ENCODE measurements at regions not wholly inside any gene's neighbourhood (a gene's known extent, or its start where the extent isn't known, plus 50 kb on each side); places are given as distances from the start of the nearest gene placed in this dataset.

GRCh38 chr1:219310181-219310728, 136.6 kb downstream of the LYPLAL1 start:
- POLR2A ChIA-PET (ENCODE audit: unreplicated experiment) = interaction anchor here (0.6 kb wide), 1 partner anchor 8 kb away, joined by 5 read pairs; no protein-coding TSS in a partner anchor
- H3K27me3 ChIP-seq (ENCODE audit: low read length) = no peaks in the 10 kb centered on the region
- no peak overlapping the region for H3K4me2 ChIP-seq (ENCODE audit: low read length)
- ATAC-seq (no peak), DNase-seq (peak; percentile 22)
- H3F3A ChIP-seq (ENCODE audit: low read length, unreplicated experiment) = no peaks in the 10 kb centered on the region
- peaks cover 2% of the 10 kb centered on the region; the same call in 1 of the 2 replicates for H3K9me3 ChIP-seq (ENCODE audit: low read length)
- no peak overlapping the region for H3K27ac ChIP-seq (ENCODE audit: low read length)
- H2AFZ ChIP-seq (ENCODE audit: low read length) = no peak overlapping the region
- no peak overlapping the region for H3K9ac ChIP-seq (ENCODE audit: low read length)
- CTCF ChIA-PET = no interaction called here
- H3K79me2 ChIP-seq (ENCODE audit: low read length) = no peaks in the 10 kb centered on the region
- no peak overlapping the region for H3K4me3 ChIP-seq (ENCODE audit: low read length)
- no peak for TF ChIP-seq CTCF (conservative IDR thresholded peaks at IDR 0.05; ENCODE audit: low read depth, low read length)
- no peak for TF ChIP-seq EZH2 (IDR thresholded peaks at IDR 0.05; ENCODE audit: low read length, unreplicated experiment)
- TF ChIP-seq EZH2phosphoT487 (IDR thresholded peaks at IDR 0.05; ENCODE audit: borderline replicate concordance, low read length) = no peak
- intact Hi-C loops (cut with micrococcal nuclease) = loop anchor here (10.0 kb wide), 1 partner anchor 245 kb away; no protein-coding TSS in a partner anchor
- H4K20me1 ChIP-seq (ENCODE audit: low read length) = no peaks in the 10 kb centered on the region
- H3K4me1 ChIP-seq (ENCODE audit: insufficient read depth, low read length) = peaks cover 27% of the 10 kb centered on the region
- H3K9me2 ChIP-seq (replicated peaks; ENCODE audit: low read length) = no peaks in the 10 kb centered on the region
- no TSS peak for BruUV-seq (replicated peaks)
- H3K36me3 ChIP-seq (ENCODE audit: low read depth, low read length) = no peaks in the 10 kb centered on the region; the same call in 1 of the 2 replicates

- no peaks in the 10 kb centered on the region for H3K27me3 ChIP-seq (ENCODE audit: low read length)
- no peak overlapping the region for H2AFZ ChIP-seq (ENCODE audit: low read length)
- H3K9me3 ChIP-seq (ENCODE audit: low read length) = no peaks in the 10 kb centered on the region
- ChIA-PET CTCF (no interaction called here), POLR2A (ENCODE audit: unreplicated experiment) (no interaction called here)
- H3K36me3 ChIP-seq (ENCODE audit: low read depth, low read length) = no peaks in the 10 kb centered on the region
- BruUV-seq (replicated peaks) = no TSS peak
- ATAC-seq (no peak), DNase-seq (no peak)
- H4K20me1 ChIP-seq (ENCODE audit: low read length) = no peaks in the 10 kb centered on the region
- no peaks in the 10 kb centered on the region for H3F3A ChIP-seq (ENCODE audit: low read length, unreplicated experiment)
- H3K4me1 ChIP-seq (ENCODE audit: insufficient read depth, low read length) = peaks cover 39% of the 10 kb centered on the region
- no peak for TF ChIP-seq EZH2 (IDR thresholded peaks at IDR 0.05; ENCODE audit: low read length, unreplicated experiment)
- TF ChIP-seq CTCF (conservative IDR thresholded peaks at IDR 0.05; ENCODE audit: low read depth, low read length) = no peak
- TF ChIP-seq EZH2phosphoT487 (IDR thresholded peaks at IDR 0.05; ENCODE audit: borderline replicate concordance, low read length) = no peak
- intact Hi-C loops (cut with micrococcal nuclease) = no loop called here
- no peak overlapping the region for H3K4me3 ChIP-seq (ENCODE audit: low read length)
- no peaks in the 10 kb centered on the region for H3K79me2 ChIP-seq (ENCODE audit: low read length)
- no peak overlapping the region for H3K9ac ChIP-seq (ENCODE audit: low read length)
- no peak overlapping the region for H3K4me2 ChIP-seq (ENCODE audit: low read length)
- H3K9me2 ChIP-seq (replicated peaks; ENCODE audit: low read length) = no peaks in the 10 kb centered on the region
- H3K27ac ChIP-seq (ENCODE audit: low read length) = no peak overlapping the region
Observed at GRCh38 chr1:219308367-219308766, 134.7 kb downstream of the LYPLAL1 start.

Measured in PC-3 (cell line).